GM21825 (cell line): ENCODE measurements at regions not wholly inside any gene's neighbourhood (a gene's known extent, or its start where the extent isn't known, plus 50 kb on each side); places are given as distances from the start of the nearest gene placed in this dataset.
"Not testable (repeated sequence)": the region's sequence is repeated elsewhere in the genome, so short reads cannot be mapped to it uniquely, and the experiment has no call there.

Experiments
- ATAC-seq: cut with Tn5 transposase; IDR thresholded peaks from one replicate; pipeline ENCODE4 v1.9.1; 2021; ENCODE audit warnings: mild to moderate bottlenecking, moderate library complexity; ENCODE audit not compliant: unreplicated experiment

- ATAC-seq: not testable (repeated sequence)
Observed at GRCh38 chr15:84536181-84536580, 64.6 kb upstream of the ZSCAN2 start.

GRCh38 chr15:84544586-84544985 lies 56.2 kb upstream of the ZSCAN2 start:
- not testable (repeated sequence) for ATAC-seq

- ATAC-seq: not testable (repeated sequence)
Observed at GRCh38 chr15:84547150-84547549, 53.7 kb upstream of the ZSCAN2 start.

GRCh38 chr15:84550503-84550902 lies 50.3 kb upstream of the ZSCAN2 start:
- not testable (repeated sequence) for ATAC-seq
